ENCODE measurements at regions not wholly inside any gene's neighbourhood (a gene's known extent, or its start where the extent isn't known, plus 50 kb on each side); places are given as distances from the start of the nearest gene placed in this dataset.

DNA sequence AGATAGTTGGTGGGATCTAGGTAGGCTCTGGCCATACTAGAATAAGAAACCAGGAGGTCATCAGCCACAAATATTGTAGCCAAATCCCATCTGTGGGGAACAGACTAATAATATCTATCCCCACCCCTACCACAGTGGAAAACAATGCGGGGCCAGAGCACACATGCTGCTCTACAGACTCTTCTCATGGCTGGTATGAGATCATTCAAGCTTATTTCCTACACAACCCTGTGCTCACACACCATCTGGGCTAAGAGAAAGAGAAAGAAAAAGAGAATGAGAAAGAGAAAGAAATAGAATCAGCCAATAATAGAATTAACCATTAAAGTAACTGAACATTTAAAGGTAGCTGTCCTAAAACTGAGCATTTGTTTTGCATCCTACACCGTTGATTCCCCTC, 1268.4 kb upstream of the SPRY2 start:
- no peaks in the 10 kb centered on the region for H3K36me3 ChIP-seq (replicated peaks in 1 of 2; ENCODE audit: control insufficient read depth in 1 of 2, insufficient read depth in 2 of 2, low read length in 2 of 2)
- no CpG with 5 or more reads among the region's 2 CpGs for WGBS (ENCODE audit: insufficient coverage)
- peaks cover 0 to 6% of the 10 kb centered on the region in 2 donors for H3K9me3 ChIP-seq (replicated peaks in 1 of 2; ENCODE audit: control insufficient read depth in 1 of 2, insufficient read depth in 1 of 2, low read length in 2 of 2)
- no peaks in the 10 kb centered on the region for H4K20me1 ChIP-seq (ENCODE audit: insufficient read depth, low read length)
- DNase-seq, result no peak
- no peak overlapping the region for H3K4me3 Mint-ChIP-seq
- intact Hi-C loops (cut with micrococcal nuclease), result no loop called here
- H3K27ac ChIP-seq (ENCODE audit: low read depth in 1 of 2, low read length in 2 of 2), result no peak overlapping the region
- H3K36me3 Mint-ChIP-seq, result no peaks in the 10 kb centered on the region
- no peaks in the 10 kb centered on the region for H3K79me2 ChIP-seq (ENCODE audit: insufficient read depth, low read length)
- no peak overlapping the region for H3K4me3 ChIP-seq (replicated peaks in 1 of 3; ENCODE audit: low read depth in 2 of 3, low read length in 3 of 3)
- H3K4me2 ChIP-seq (replicated peaks; ENCODE audit: extremely low read depth, low read length, poor library complexity, severe bottlenecking), result no peak overlapping the region
- H3K9ac ChIP-seq (ENCODE audit: insufficient read depth, low read length, poor library complexity, severe bottlenecking), result no peak overlapping the region
- H3K27me3 ChIP-seq (ENCODE audit: control insufficient read depth in 2 of 2, insufficient read depth in 2 of 2, low read length in 2 of 2), result no peaks in the 10 kb centered on the region
- no peak overlapping the region for H3K27ac Mint-ChIP-seq
- H3K9me3 Mint-ChIP-seq, result peaks cover 0 to 5% (median 2%) of the 10 kb centered on the region in 7 donors
- no peak for TF ChIP-seq CTCF (IDR thresholded peaks at IDR 0.05)
- H2AFZ ChIP-seq (ENCODE audit: insufficient read depth, low read depth, low read length, poor library complexity, severe bottlenecking), result no peak overlapping the region
- peaks cover 0 to 2% (median 0%) of the 10 kb centered on the region in 3 donors for H3K27me3 Mint-ChIP-seq (ENCODE audit: low read depth in 3 of 3)
- H3K4me1 Mint-ChIP-seq, result no peaks in the 10 kb centered on the region
- no peaks in the 10 kb centered on the region for H3K4me1 ChIP-seq (ENCODE audit: control insufficient read depth in 1 of 2, insufficient read depth in 2 of 2, low read length in 2 of 2)

GRCh38 chr13:81606074-81606473, 1265.1 kb upstream of the SPRY2 start:
- no peaks in the 10 kb centered on the region for H3K4me1 Mint-ChIP-seq
- no peak overlapping the region for H2AFZ ChIP-seq (ENCODE audit: insufficient read depth, low read depth, low read length, poor library complexity, severe bottlenecking)
- no peak for TF ChIP-seq CTCF (IDR thresholded peaks at IDR 0.05)
- peaks cover 0 to 2% (median 0%) of the 10 kb centered on the region in 3 donors for H3K27me3 Mint-ChIP-seq (ENCODE audit: low read depth in 3 of 3)
- no peak overlapping the region for H3K4me3 Mint-ChIP-seq
- H3K9me3 ChIP-seq (replicated peaks in 1 of 2; ENCODE audit: control insufficient read depth in 1 of 2, insufficient read depth in 1 of 2, low read length in 2 of 2), result peaks cover 0 to 6% of the 10 kb centered on the region in 2 donors
- H4K20me1 ChIP-seq (ENCODE audit: insufficient read depth, low read length), result no peaks in the 10 kb centered on the region
- WGBS (ENCODE audit: insufficient coverage), result 84% methylated on average over 3 of the region's 12 CpGs
- no peak overlapping the region for H3K4me2 ChIP-seq (replicated peaks; ENCODE audit: extremely low read depth, low read length, poor library complexity, severe bottlenecking)
- intact Hi-C loops (cut with micrococcal nuclease), result no loop called here
- H3K4me1 ChIP-seq (ENCODE audit: control insufficient read depth in 1 of 2, insufficient read depth in 2 of 2, low read length in 2 of 2), result no peaks in the 10 kb centered on the region
- no peak for DNase-seq
- H3K36me3 ChIP-seq (replicated peaks in 1 of 2; ENCODE audit: control insufficient read depth in 1 of 2, insufficient read depth in 2 of 2, low read length in 2 of 2), result no peaks in the 10 kb centered on the region
- H3K4me3 ChIP-seq (replicated peaks in 1 of 3; ENCODE audit: low read depth in 2 of 3, low read length in 3 of 3), result no peak overlapping the region
- H3K27me3 ChIP-seq (ENCODE audit: control insufficient read depth in 2 of 2, insufficient read depth in 2 of 2, low read length in 2 of 2), result no peaks in the 10 kb centered on the region
- H3K27ac ChIP-seq (ENCODE audit: low read depth in 1 of 2, low read length in 2 of 2), result no peak overlapping the region
- no peaks in the 10 kb centered on the region for H3K79me2 ChIP-seq (ENCODE audit: insufficient read depth, low read length)
- no peak overlapping the region for H3K27ac Mint-ChIP-seq
- no peaks in the 10 kb centered on the region for H3K36me3 Mint-ChIP-seq
- peaks cover 0 to 5% (median 2%) of the 10 kb centered on the region in 7 donors for H3K9me3 Mint-ChIP-seq
- H3K9ac ChIP-seq (ENCODE audit: insufficient read depth, low read length, poor library complexity, severe bottlenecking), result no peak overlapping the region

All from CD14-positive monocyte (primary cell).